HG02884 (cell line): ENCODE measurements at regions not wholly inside any gene's neighbourhood (a gene's known extent, or its start where the extent isn't known, plus 50 kb on each side); places are given as distances from the start of the nearest gene placed in this dataset.
"Not testable (repeated sequence)": the region's sequence is repeated elsewhere in the genome, so short reads cannot be mapped to it uniquely, and the experiment has no call there.

Source experiments
- ATAC-seq: cut with Tn5 transposase; IDR thresholded peaks from one replicate; pipeline ENCODE4 v1.9.1; 2021; ENCODE audit warnings: mild to moderate bottlenecking, moderate library complexity; ENCODE audit not compliant: unreplicated experiment

GRCh38 chr6:71810880-71811279 is 75.5 kb upstream of the RIMS1 start:
- no peak for ATAC-seq

DNA sequence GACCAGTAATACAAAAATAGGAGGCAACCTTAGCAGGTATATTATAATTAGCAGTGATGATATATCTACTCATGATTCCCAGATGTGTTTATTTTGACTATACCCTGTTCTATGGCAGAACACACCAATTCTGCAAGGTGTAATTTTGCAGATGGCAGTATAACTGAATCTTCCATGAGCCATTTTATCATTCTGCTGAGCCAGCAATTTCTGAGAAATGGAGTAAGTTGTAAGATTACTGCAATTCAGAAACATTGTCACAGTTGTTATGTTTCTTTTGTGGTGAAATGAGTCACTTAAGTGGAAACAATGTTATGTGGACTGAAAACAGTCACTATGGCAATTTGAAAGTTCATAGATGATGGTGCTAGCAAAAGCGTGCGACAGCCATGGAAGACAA is 63.7 kb upstream of the RIMS1 start:
- no peak for ATAC-seq

DNA sequence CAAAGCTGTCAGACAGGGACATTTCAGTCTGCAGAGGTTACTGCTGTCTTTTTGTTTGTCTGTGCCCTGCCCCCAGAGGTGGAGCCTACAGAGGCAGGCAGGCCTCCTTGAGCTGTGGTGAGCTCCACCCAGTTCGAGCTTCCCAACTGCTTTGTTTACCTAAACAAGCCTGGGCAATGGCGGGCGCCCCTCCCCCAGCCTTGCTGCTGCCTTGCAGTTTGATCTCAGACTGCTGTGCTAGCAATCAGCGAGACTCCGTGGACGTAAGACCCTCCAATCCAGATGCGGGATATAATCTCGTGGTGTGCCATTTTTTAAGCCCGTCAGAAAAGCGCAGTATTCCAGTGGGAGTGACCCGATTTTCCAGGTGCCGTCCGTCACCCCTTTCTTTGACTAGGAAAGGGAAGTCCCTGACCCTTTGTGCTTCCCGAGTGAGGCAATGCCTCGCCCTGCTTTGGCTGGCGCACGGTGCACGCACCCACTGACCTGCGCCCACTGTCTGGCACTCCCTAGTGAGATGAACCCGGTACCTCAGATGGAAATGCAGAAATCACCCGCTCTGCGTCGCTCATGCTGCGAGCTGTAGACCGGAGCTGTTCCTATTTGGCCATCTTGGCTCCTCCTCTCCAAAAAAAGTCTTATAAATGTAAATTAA is 54.1 kb upstream of the RIMS1 start:
- not testable (repeated sequence) for ATAC-seq
